ENCODE measurements at regions not wholly inside any gene's neighbourhood (a gene's known extent, or its start where the extent isn't known, plus 50 kb on each side); places are given as distances from the start of the nearest gene placed in this dataset.
A peak's percentile ranks its signal among the peaks of the same experiment; 100 is the strongest.

- TF ChIP-seq FOSL1 (IDR thresholded peaks at IDR 0.05; ENCODE audit: insufficient read depth, low read depth, low read length), result no peak
These were observed 804.5 kb upstream of the POU3F4 start (continued) for GRCh38 chrX:82703551-82703950.

- no peak overlapping the region for H3K4ac ChIP-seq (replicated peaks; ENCODE audit: insufficient read length, low read depth, low read length)
- H2BK120ac ChIP-seq (replicated peaks; ENCODE audit: low read depth, low read length), result no peak overlapping the region
- no peaks in the 10 kb centered on the region for H4K20me1 ChIP-seq (replicated peaks in 1 of 2; ENCODE audit: control insufficient read depth in 1 of 2, insufficient read depth in 2 of 2, low read length in 2 of 2)
- no peak overlapping the region for H3K14ac ChIP-seq (ENCODE audit: insufficient read length)
- H3K18ac ChIP-seq (ENCODE audit: extremely low read depth, low read length), result no peak overlapping the region
- H3K23ac ChIP-seq (ENCODE audit: insufficient read length), result no peak overlapping the region
- H3K4me1 ChIP-seq (replicated peaks in 1 of 4; ENCODE audit: control insufficient read depth in 3 of 4, insufficient read depth in 4 of 4, low read length in 3 of 4), result peaks cover 0 to 15% (median 0%) of the 10 kb centered on the region in 4 experiments; a peak in 1 of 7 replicates
- no peaks in the 10 kb centered on the region for H3K23me2 ChIP-seq (ENCODE audit: low read depth, low read length)
- 42% methylated on average over 4 of the region's 4 CpGs; no CpG with 5 or more reads in 1 of the 2 experiments for WGBS, 2 experiments (ENCODE audit: extremely low coverage in 1 of 2, insufficient coverage in 1 of 2, insufficient read length in 1 of 2, insufficient replicate concordance in 2 of 2, low coverage in 1 of 2, low lambda C conversion rate in 2 of 2, missing lambda C conversion rate in 1 of 2)
- H2BK20ac ChIP-seq (ENCODE audit: low read length), result no peak overlapping the region
- H3K9ac ChIP-seq (replicated peaks in 1 of 4; ENCODE audit: extremely low read depth in 1 of 4, low read depth in 3 of 4, low read length in 3 of 4), result no peak overlapping the region
- ChIA-PET CTCF (ENCODE audit: partially characterized antibody) (no interaction called here), POLR2A (ENCODE audit: partially characterized antibody) (no interaction called here)
- H3K4me3 ChIP-seq (ENCODE audit: extremely low read depth in 1 of 4, insufficient read depth in 2 of 4, low read depth in 3 of 4, low read length in 4 of 4), result no peak overlapping the region
- H3K79me1 ChIP-seq (ENCODE audit: low read depth, low read length), result no peaks in the 10 kb centered on the region
- H2BK15ac ChIP-seq (ENCODE audit: low read length), result no peak overlapping the region
- H2AK5ac ChIP-seq (ENCODE audit: low read depth, low read length), result no peak overlapping the region
- DNase-seq (ENCODE audit: low read depth in 1 of 2, low spot score in 2 of 2), result peak in 1 of 2 experiments; percentile 7
- H3K36me3 ChIP-seq (ENCODE audit: control insufficient read depth in 2 of 4, insufficient read depth in 4 of 4, low read length in 3 of 4), result no peaks in the 10 kb centered on the region
- no peak overlapping the region for H4K8ac ChIP-seq (ENCODE audit: extremely low read depth, insufficient read depth, low read length)
- H2BK12ac ChIP-seq (ENCODE audit: low read depth, low read length), result no peak overlapping the region
- no peak overlapping the region for H3K4me2 ChIP-seq (ENCODE audit: insufficient read depth in 1 of 2, low read depth in 2 of 2, low read length in 2 of 2)
- H3K9me3 ChIP-seq (ENCODE audit: insufficient read depth in 2 of 2, low read depth in 1 of 2, low read length in 1 of 2), result no peaks in the 10 kb centered on the region
- H4K91ac ChIP-seq (replicated peaks; ENCODE audit: insufficient read length, low read length), result no peak overlapping the region
- H2BK5ac ChIP-seq (ENCODE audit: low read depth, low read length), result no peak overlapping the region
- H3K79me2 ChIP-seq (ENCODE audit: control insufficient read depth in 1 of 2, insufficient read depth in 2 of 2, low read length in 2 of 2), result no peaks in the 10 kb centered on the region
- TF ChIP-seq POU5F1 (IDR thresholded peaks at IDR 0.05; ENCODE audit: low read depth, low read length) (no peak), ASH2L (IDR thresholded peaks at IDR 0.05; ENCODE audit: low read length) (no peak), FOSL1 (IDR thresholded peaks at IDR 0.05; ENCODE audit: insufficient read depth, low read depth, low read length) (no peak), SRF (IDR thresholded peaks at IDR 0.05; ENCODE audit: low read depth, low read length) (no peak), HDAC6 (IDR thresholded peaks at IDR 0.05; ENCODE audit: low read depth, low read length) (no peak)
- peak; percentile 28 for FAIRE-seq
- no peak overlapping the region for H3K27ac ChIP-seq (ENCODE audit: low read depth, low read length)
- H4K5ac ChIP-seq (ENCODE audit: insufficient read length, low read depth, low read length), result no peak overlapping the region
- no peak overlapping the region for H2AFZ ChIP-seq (ENCODE audit: low read length)
- H3K56ac ChIP-seq (replicated peaks; ENCODE audit: insufficient read length, low read depth, low read length), result no peak overlapping the region
- no peaks in the 10 kb centered on the region for H3K27me3 ChIP-seq (replicated peaks in 1 of 4; ENCODE audit: control insufficient read depth in 3 of 4, extremely low read depth in 1 of 4, insufficient read depth in 3 of 4, low read length in 3 of 4)
These were observed 796.6 kb upstream of the POU3F4 start for GRCh38 chrX:82711457-82711856.

All from H1 (cell line).